ENCODE measurements at regions not wholly inside any gene's neighbourhood (a gene's known extent, or its start where the extent isn't known, plus 50 kb on each side); places are given as distances from the start of the nearest gene placed in this dataset.

GRCh38 chr15:88714782-88715372 lies 76.1 kb downstream of the ISG20 start (continued):
- TF ChIP-seq E2F1 (CRISPR knock-in tag; IDR thresholded peaks at IDR 0.05), result no peak
- no peak for TF ChIP-seq ZNF425 (CRISPR knock-in tag; conservative IDR thresholded peaks at IDR 0.05)
- TF ChIP-seq ZNF416 (CRISPR knock-in tag; IDR thresholded peaks at IDR 0.05), result no peak
- no peak for TF ChIP-seq PRRX2 (CRISPR knock-in tag; IDR thresholded peaks at IDR 0.05)
- TF ChIP-seq STAT6 (CRISPR knock-in tag; conservative IDR thresholded peaks at IDR 0.05; ENCODE audit: low read depth), result no peak
- TF ChIP-seq ERG (CRISPR knock-in tag; IDR thresholded peaks at IDR 0.05), result no peak
- TF ChIP-seq JAZF1 (CRISPR knock-in tag; IDR thresholded peaks at IDR 0.05), result no peak
- TF ChIP-seq NFE2L1 (CRISPR knock-in tag; IDR thresholded peaks at IDR 0.05), result no peak

GRCh38 chr15:88716543-88717381 lies 77.9 kb downstream of the ISG20 start:
- Mint-ChIP-seq H3K9me3 (no peaks in the 10 kb centered on the region), H3K27ac (no peak overlapping the region), H3K36me3 (no peaks in the 10 kb centered on the region), H3K4me3 (no peak overlapping the region), H3K4me1 (peaks cover 5% of the 10 kb centered on the region), H3K27me3 (ENCODE audit: low read depth) (no peaks in the 10 kb centered on the region; the same call in 1 of the 2 replicates)
- CTCF ChIA-PET, result interaction anchor here (0.6 kb wide), 1 partner anchor 36 kb away, joined by 4 read pairs; no protein-coding TSS in a partner anchor
- no peak for ATAC-seq
- no peak for DNase-seq (ENCODE audit: low spot score)
- POLR2A ChIA-PET, result no interaction called here
- no peak for TF ChIP-seq ZNF423 (CRISPR knock-in tag; IDR thresholded peaks at IDR 0.05)
- TF ChIP-seq E2F4 (CRISPR knock-in tag; IDR thresholded peaks at IDR 0.05; ENCODE audit: borderline replicate concordance, low read depth), result no peak
- TF ChIP-seq ZNF232 (CRISPR knock-in tag; IDR thresholded peaks at IDR 0.05), result no peak
- TF ChIP-seq AR (CRISPR knock-in tag; IDR thresholded peaks at IDR 0.05), result no peak
- no peak for TF ChIP-seq ZNF416 (CRISPR knock-in tag; IDR thresholded peaks at IDR 0.05)
- no peak for TF ChIP-seq E2F1 (CRISPR knock-in tag; IDR thresholded peaks at IDR 0.05)
- TF ChIP-seq IRF1 (CRISPR knock-in tag; IDR thresholded peaks at IDR 0.05), result no peak
- no peak for TF ChIP-seq TEAD4 (CRISPR knock-in tag; IDR thresholded peaks at IDR 0.05)
- TF ChIP-seq ZNF281 (CRISPR knock-in tag; IDR thresholded peaks at IDR 0.05), result no peak
- TF ChIP-seq SP1 (CRISPR knock-in tag; conservative IDR thresholded peaks at IDR 0.05), result no peak

Measured in WTC11 (cell line).